Mucosa of descending colon (tissue), 3 donors: ENCODE measurements at regions not wholly inside any gene's neighbourhood (a gene's known extent, or its start where the extent isn't known, plus 50 kb on each side); places are given as distances from the start of the nearest gene placed in this dataset.

Source experiments
- ATAC-seq: fragments of 200-7000 bp; cut with Tn5 transposase; one replicate; pipeline ENCODE4 v1.9.1; 2020; ENCODE audit warnings: mild to moderate bottlenecking, moderate library complexity
- DNase-seq, 3 donors: peaks; one replicate each; pipeline ENCODE4 v3.0.0-alpha.2; 2020
- H3K36me3 ChIP-seq: fragments of 200-600 bp; one replicate; pipeline ENCODE4 v1.8.0; 2021; ENCODE audit warnings: low read depth, mild to moderate bottlenecking
- H3K4me1 ChIP-seq: fragments of 200-600 bp; one replicate; pipeline ENCODE4 v1.8.0; 2021; ENCODE audit warnings: low read depth, mild to moderate bottlenecking
- H3K4me3 ChIP-seq: fragments of 200-600 bp; one replicate; pipeline ENCODE4 v1.8.0; 2021; ENCODE audit warnings: mild to moderate bottlenecking
- H3K9me3 ChIP-seq: fragments of 200-600 bp; one replicate; pipeline ENCODE4 v1.8.0; 2021; ENCODE audit warnings: mild to moderate bottlenecking
- intact Hi-C, 2 donors: fragments of 100-400 bp; cut with DNase I in 1 of 2; cut with micrococcal nuclease in 1 of 2; formaldehyde crosslinking; loops; one replicate each; pipeline versions ENCODE4 v1.11.0 to v1.11.1; 2022; cut with DNase I, micrococcal nuclease
- TF ChIP-seq, protein P1 (sequence below): fragments of 200-600 bp; IDR thresholded peaks from one replicate; pipeline ENCODE4 v1.8.0; 2022; ENCODE audit warnings: antibody characterized with exemption, mild to moderate bottlenecking
- donor health status: DM: no; HTN: no; CAD: no; lungs with moderate emphysema.
- donor health status: DM: no; HTN: no; CAD: no.
- donor health status: DM: no; HTN: yes; CAD: no.

GRCh38 chr4:151459375-151459774, 50.4 kb downstream of the FHIP1A start:
- intact Hi-C loops: no loop called here
- peaks cover 12% of the 10 kb centered on the region for H3K4me1 ChIP-seq
- TF ChIP-seq, protein P1, sequence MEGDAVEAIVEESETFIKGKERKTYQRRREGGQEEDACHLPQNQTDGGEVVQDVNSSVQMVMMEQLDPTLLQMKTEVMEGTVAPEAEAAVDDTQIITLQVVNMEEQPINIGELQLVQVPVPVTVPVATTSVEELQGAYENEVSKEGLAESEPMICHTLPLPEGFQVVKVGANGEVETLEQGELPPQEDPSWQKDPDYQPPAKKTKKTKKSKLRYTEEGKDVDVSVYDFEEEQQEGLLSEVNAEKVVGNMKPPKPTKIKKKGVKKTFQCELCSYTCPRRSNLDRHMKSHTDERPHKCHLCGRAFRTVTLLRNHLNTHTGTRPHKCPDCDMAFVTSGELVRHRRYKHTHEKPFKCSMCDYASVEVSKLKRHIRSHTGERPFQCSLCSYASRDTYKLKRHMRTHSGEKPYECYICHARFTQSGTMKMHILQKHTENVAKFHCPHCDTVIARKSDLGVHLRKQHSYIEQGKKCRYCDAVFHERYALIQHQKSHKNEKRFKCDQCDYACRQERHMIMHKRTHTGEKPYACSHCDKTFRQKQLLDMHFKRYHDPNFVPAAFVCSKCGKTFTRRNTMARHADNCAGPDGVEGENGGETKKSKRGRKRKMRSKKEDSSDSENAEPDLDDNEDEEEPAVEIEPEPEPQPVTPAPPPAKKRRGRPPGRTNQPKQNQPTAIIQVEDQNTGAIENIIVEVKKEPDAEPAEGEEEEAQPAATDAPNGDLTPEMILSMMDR: no peak
- DNase-seq (no peak), ATAC-seq (peak; percentile 32)
- H3K9me3 ChIP-seq: no peaks in the 10 kb centered on the region
- no peaks in the 10 kb centered on the region for H3K36me3 ChIP-seq
- H3K4me3 ChIP-seq: no peak overlapping the region

DNA sequence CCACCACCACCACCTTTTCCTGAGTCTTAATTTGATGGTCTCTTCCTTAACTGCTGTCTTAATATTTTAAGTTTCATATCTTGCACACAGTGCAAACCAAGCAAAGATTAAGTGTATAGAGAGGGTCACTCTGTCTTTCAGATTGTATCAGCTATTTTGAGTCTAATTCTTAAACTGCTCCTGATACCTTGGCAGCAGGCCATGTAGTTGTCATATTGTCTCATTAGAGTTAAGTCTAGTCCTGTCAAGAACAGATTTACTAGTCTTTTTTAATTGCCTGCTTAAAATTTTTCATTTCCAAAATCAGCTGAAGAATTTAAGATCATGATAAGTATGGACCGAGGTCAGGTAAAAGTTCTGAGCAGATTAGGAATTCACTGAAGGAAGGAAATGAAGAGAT, 51.5 kb downstream of the FHIP1A start:
- Histone ChIP-seq H3K36me3 (no peaks in the 10 kb centered on the region), H3K4me3 (no peak overlapping the region), H3K9me3 (no peaks in the 10 kb centered on the region), H3K4me1 (peaks cover 7% of the 10 kb centered on the region)
- DNase-seq (no peak), ATAC-seq (no peak)
- TF ChIP-seq, protein P1: no peak
- intact Hi-C loops: no loop called here

DNA sequence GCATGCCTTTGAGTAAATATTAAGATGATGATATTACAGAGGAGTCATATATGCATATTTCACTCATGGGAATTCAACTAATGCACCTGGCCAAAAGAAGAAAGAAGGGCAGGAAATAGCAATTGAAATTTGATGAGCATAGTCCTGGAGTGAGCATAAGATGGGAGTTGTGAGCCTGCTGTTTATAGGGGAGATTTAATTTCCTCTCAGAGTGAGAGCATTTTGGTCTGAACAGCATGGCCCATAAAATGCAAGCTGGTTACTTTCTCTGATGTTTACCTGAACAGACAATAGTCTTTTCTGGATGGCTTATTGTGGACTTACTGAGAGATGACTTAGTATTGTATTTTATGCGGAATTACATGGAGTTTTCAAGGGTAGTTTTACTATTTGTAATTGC, 53.6 kb downstream of the FHIP1A start:
- ATAC-seq (no peak), DNase-seq (no peak)
- TF ChIP-seq, protein P1: no peak
- intact Hi-C loops: no loop called here
- Histone ChIP-seq H3K9me3 (no peaks in the 10 kb centered on the region), H3K36me3 (no peaks in the 10 kb centered on the region), H3K4me1 (peaks cover 7% of the 10 kb centered on the region), H3K4me3 (no peak overlapping the region)

- DNase-seq: no peak
- no peak for ATAC-seq
- Histone ChIP-seq H3K4me3 (no peak overlapping the region), H3K4me1 (no peaks in the 10 kb centered on the region), H3K9me3 (no peaks in the 10 kb centered on the region), H3K36me3 (no peaks in the 10 kb centered on the region)
- TF ChIP-seq, protein P1: no peak
- intact Hi-C loops: no loop called here
These were observed 60.0 kb downstream of the FHIP1A start for GRCh38 chr4:151468715-151469696.

DNA sequence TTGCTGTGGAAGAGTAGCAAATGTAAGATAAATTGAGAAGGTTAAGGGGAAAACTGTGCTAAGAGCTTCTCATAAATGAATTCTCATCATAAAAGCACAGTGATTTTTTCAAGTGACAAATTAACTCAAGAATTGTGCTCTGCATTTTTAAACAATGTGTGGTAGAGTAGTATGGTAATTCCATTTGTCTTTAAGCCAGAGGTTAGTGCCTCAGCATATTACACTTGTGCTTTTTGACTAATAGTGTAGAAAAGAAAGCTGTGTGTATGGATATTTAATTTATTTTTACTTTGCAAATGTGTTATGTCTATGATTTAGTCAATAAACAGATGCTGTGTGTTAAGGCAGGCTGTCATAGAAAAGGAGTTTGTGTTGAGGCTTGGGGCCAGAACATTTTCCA, 61.0 kb downstream of the FHIP1A start:
- Histone ChIP-seq H3K36me3 (no peaks in the 10 kb centered on the region), H3K4me1 (no peaks in the 10 kb centered on the region), H3K4me3 (no peak overlapping the region), H3K9me3 (no peaks in the 10 kb centered on the region)
- ATAC-seq: no peak
- TF ChIP-seq, protein P1: no peak
- intact Hi-C loops: no loop called here
- DNase-seq: no peak
